ENCODE measurements at regions not wholly inside any gene's neighbourhood (a gene's known extent, or its start where the extent isn't known, plus 50 kb on each side); places are given as distances from the start of the nearest gene placed in this dataset.

DNA sequence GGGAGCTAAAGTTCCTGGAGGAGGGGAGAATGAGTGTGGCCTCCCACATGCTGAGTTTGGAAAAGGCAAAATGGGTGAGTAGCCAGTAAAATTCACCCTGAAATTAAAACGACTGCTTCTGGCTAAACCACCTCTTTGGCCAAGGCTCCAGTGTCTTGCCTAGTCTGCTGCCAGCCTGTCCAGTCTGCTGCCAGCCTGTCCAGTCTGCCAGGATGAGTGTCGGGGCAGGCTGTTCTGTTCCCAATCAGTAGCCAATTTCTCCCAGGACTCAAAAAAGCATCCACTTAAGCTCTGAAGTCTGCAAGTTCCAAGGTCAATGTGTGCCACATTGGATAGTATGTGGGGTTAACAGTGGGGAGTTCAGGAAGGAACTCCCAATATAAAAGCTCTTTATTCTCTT, 134.6 kb upstream of the KLHL29 start:
- no peaks in the 10 kb centered on the region for H3K9me1 ChIP-seq (ENCODE audit: insufficient read depth, low read length)
- H3K14ac ChIP-seq (replicated peaks; ENCODE audit: low read depth, low read length), result no peak overlapping the region
- H4K91ac ChIP-seq (ENCODE audit: insufficient read depth, low read depth, low read length), result no peak overlapping the region
- no peak overlapping the region for H3K56ac ChIP-seq (ENCODE audit: extremely low read depth, insufficient read depth, low read length)
- H2AK9ac ChIP-seq (replicated peaks; ENCODE audit: low read depth, low read length, poor library complexity), result no peak overlapping the region
- H2AFZ ChIP-seq (replicated peaks; ENCODE audit: low read length, poor library complexity), result no peak overlapping the region
- H3K27ac ChIP-seq (ENCODE audit: insufficient read depth, low read length), result no peak overlapping the region
- no peak overlapping the region for H2AK5ac ChIP-seq (ENCODE audit: low read depth, low read length)
- H2BK5ac ChIP-seq (ENCODE audit: low read depth, low read length, poor library complexity, severe bottlenecking), result no peak overlapping the region
- WGBS, 2 experiments (ENCODE audit: extremely low coverage in 2 of 2, insufficient read length in 1 of 2), result 0% methylated on average over 1 of the region's 2 CpGs; no CpG with 5 or more reads in 1 of the 2 experiments
- H3K23ac ChIP-seq (ENCODE audit: low read depth, low read length), result no peak overlapping the region
- no peaks in the 10 kb centered on the region for H4K20me1 ChIP-seq (ENCODE audit: insufficient read depth, low read length)
- H3K4me1 ChIP-seq (ENCODE audit: control insufficient read depth, insufficient read depth, low read length), result no peaks in the 10 kb centered on the region
- H2BK120ac ChIP-seq (ENCODE audit: low read depth, low read length), result no peak overlapping the region
- ChIA-PET CTCF (no interaction called here), POLR2A (ENCODE audit: unreplicated experiment) (no interaction called here)
- H4K8ac ChIP-seq (ENCODE audit: low read depth in 2 of 2, low read length in 2 of 2), result no peak overlapping the region
- no peak for ATAC-seq (ENCODE audit: low read depth)
- BruUV-seq (replicated peaks), result no TSS peak
- TF ChIP-seq, protein P1, sequence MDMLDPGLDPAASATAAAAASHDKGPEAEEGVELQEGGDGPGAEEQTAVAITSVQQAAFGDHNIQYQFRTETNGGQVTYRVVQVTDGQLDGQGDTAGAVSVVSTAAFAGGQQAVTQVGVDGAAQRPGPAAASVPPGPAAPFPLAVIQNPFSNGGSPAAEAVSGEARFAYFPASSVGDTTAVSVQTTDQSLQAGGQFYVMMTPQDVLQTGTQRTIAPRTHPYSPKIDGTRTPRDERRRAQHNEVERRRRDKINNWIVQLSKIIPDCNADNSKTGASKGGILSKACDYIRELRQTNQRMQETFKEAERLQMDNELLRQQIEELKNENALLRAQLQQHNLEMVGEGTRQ (IDR thresholded peaks at IDR 0.05; ENCODE audit: low read depth, low read length), result no peak
- TF ChIP-seq RCOR1 (IDR thresholded peaks at IDR 0.05; ENCODE audit: insufficient replicate concordance, low read length) (no peak), CHD1 (IDR thresholded peaks at IDR 0.05; ENCODE audit: low read depth, low read length) (no peak), BHLHE40 (IDR thresholded peaks at IDR 0.05; ENCODE audit: low read depth, low read length) (no peak)
- H3K27me3 ChIP-seq (ENCODE audit: control insufficient read depth, insufficient read depth, low read length), result no peaks in the 10 kb centered on the region
- H4K5ac ChIP-seq (ENCODE audit: low read depth, low read length), result no peak overlapping the region
- no peak overlapping the region for H3K4ac ChIP-seq (ENCODE audit: low read depth, low read length)
- H3K18ac ChIP-seq (ENCODE audit: low read depth, low read length), result no peak overlapping the region
- no peaks in the 10 kb centered on the region for H3K9me3 ChIP-seq (ENCODE audit: control insufficient read depth, insufficient read depth, low read length)
- no peak for DNase-seq
- dilution Hi-C loops (cut with HindIII; ENCODE audit: low sequenced_read_pairs, unreplicated experiment), result no loop called here
- H2BK15ac ChIP-seq (ENCODE audit: low read depth, low read length), result no peak overlapping the region
- intact Hi-C loops (cut with micrococcal nuclease), result no loop called here
- H3K4me2 ChIP-seq (ENCODE audit: low read depth, low read length), result no peak overlapping the region
- H3K9ac ChIP-seq (ENCODE audit: low read depth, low read length), result no peak overlapping the region
- no peaks in the 10 kb centered on the region for H3K79me1 ChIP-seq (ENCODE audit: low read depth in 1 of 2, low read length in 2 of 2)
- H2BK20ac ChIP-seq (ENCODE audit: low read depth, low read length), result no peak overlapping the region
- in situ Hi-C loops (cut with MboI; ENCODE audit: low sequenced_read_pairs), result no loop called here
- H3K4me3 ChIP-seq (ENCODE audit: insufficient read depth, low read depth, low read length), result no peak overlapping the region
- no peaks in the 10 kb centered on the region for H3K36me3 ChIP-seq (ENCODE audit: control insufficient read depth, insufficient read depth, low read length)

Measured in IMR-90 (cell line).